OCI-LY7 (cell line): ENCODE measurements at regions not wholly inside any gene's neighbourhood (a gene's known extent, or its start where the extent isn't known, plus 50 kb on each side); places are given as distances from the start of the nearest gene placed in this dataset.
A peak's percentile ranks its signal among the peaks of the same experiment; 100 is the strongest.
"Not testable (repeated sequence)": the region's sequence is repeated elsewhere in the genome, so short reads cannot be mapped to it uniquely, and the experiment has no call there.

Source experiments
- BruUV-seq: library from RNA; stranded (reverse); fragments of 400-500 nt; replicated peaks from 2 replicates; lab custom pipeline; 2021; lab: Mats Ljungman, UMichigan
- CTCF ChIA-PET: fragments of 300-600 bp; sonication (Branson Sonifier 250); formaldehyde crosslinking; loops from one replicate; lab custom pipeline; 2022; ENCODE audit warnings: antibody characterized with exemption; ENCODE audit not compliant: unreplicated experiment; lab: Charles Lee
- POLR2A ChIA-PET: fragments of 300-600 bp; sonication (Branson Sonifier 250); formaldehyde crosslinking; loops from one replicate; lab custom pipeline; 2022; ENCODE audit warnings: antibody characterized with exemption; lab: Charles Lee
- DNase-seq: peaks from one replicate; pipeline ENCODE4 v3.0.0-alpha.2; 2015; ENCODE audit warnings: low spot score
- H2AFZ ChIP-seq: fragments of 200-600 bp; sonication (generic), shearing (Covaris generic); 2 replicates; pipeline ENCODE4 v1.6.1; 2014; ENCODE audit warnings: mild to moderate bottlenecking, antibody characterized with exemption, low read length, moderate library complexity
- H3K27ac ChIP-seq: fragments of 200-600 bp; sonication (generic); 2 replicates; pipeline ENCODE4 v1.5.1; 2014; ENCODE audit warnings: mixed run types, low read depth, mild to moderate bottlenecking, moderate library complexity, low read length, inconsistent platforms; ENCODE audit not compliant: poor library complexity, severe bottlenecking
- H3K36me3 ChIP-seq: fragments of 200-600 bp; sonication (generic); 2 replicates; pipeline ENCODE4 v1.6.1; 2014; ENCODE audit warnings: mild to moderate bottlenecking, antibody characterized with exemption, low read length, moderate library complexity, mixed read lengths; ENCODE audit not compliant: insufficient read depth
- H3K4me1 ChIP-seq: fragments of 200-600 bp; sonication (generic); 2 replicates; pipeline ENCODE4 v1.5.1; 2014; ENCODE audit warnings: mild to moderate bottlenecking, low read length; ENCODE audit not compliant: insufficient read depth, poor library complexity, severe bottlenecking
- H3K4me2 ChIP-seq: fragments of 200-600 bp; sonication (generic); 2 replicates; pipeline ENCODE4 v1.6.1; 2014; ENCODE audit warnings: mild to moderate bottlenecking, low read length
- H3K4me3 ChIP-seq: fragments of 200-600 bp; sonication (generic); 2 replicates; pipeline ENCODE4 v1.5.1; 2014; ENCODE audit warnings: mild to moderate bottlenecking, low read depth, low read length; ENCODE audit not compliant: poor library complexity, severe bottlenecking
- H3K79me2 ChIP-seq: fragments of 200-600 bp; sonication (generic); 2 replicates; pipeline ENCODE4 v1.6.1; 2016; ENCODE audit warnings: low read depth, mild to moderate bottlenecking, low read length, moderate library complexity, mixed read lengths; ENCODE audit not compliant: insufficient read depth
- H3K9me2 ChIP-seq: fragments of 200-600 bp; sonication (generic); 2 replicates; pipeline ENCODE4 v1.6.1; 2016; ENCODE audit warnings: mild to moderate bottlenecking, low read length, mixed read lengths; ENCODE audit not compliant: insufficient read depth
- H3K9me3 ChIP-seq: fragments of 200-600 bp; sonication (generic); 2 replicates; pipeline ENCODE4 v1.6.1; 2014; ENCODE audit warnings: mild to moderate bottlenecking, mixed run types, low read length, mixed read lengths
- H4K20me1 ChIP-seq: fragments of 200-600 bp; sonication (generic); 2 replicates; pipeline ENCODE4 v1.6.1; 2014; ENCODE audit warnings: mild to moderate bottlenecking, antibody characterized with exemption, low read length, moderate library complexity, mixed read lengths; ENCODE audit not compliant: insufficient read depth
- CTCF ChIP-seq: fragments of 200-600 bp; sonication (generic); conservative IDR thresholded peaks from 2 replicates; pipeline ENCODE4 v1.5.1; 2014; ENCODE audit warnings: mild to moderate bottlenecking, antibody characterized with exemption, low read length, moderate library complexity, mixed read lengths
- EZH2phosphoT487 ChIP-seq: fragments of 200-600 bp; sonication (generic); IDR thresholded peaks from 2 replicates; pipeline ENCODE4 v1.6.1; 2018; ENCODE audit warnings: low read depth, borderline replicate concordance, mild to moderate bottlenecking, mixed run types, antibody characterized with exemption, low read length, moderate library complexity, mixed read lengths
- intact Hi-C: fragments of 100-400 bp; cut with micrococcal nuclease; formaldehyde crosslinking; loops from one replicate; pipeline ENCODE4 v1.10.0; 2022; ENCODE audit not compliant: unreplicated experiment

GRCh38 chr16:54879681-54880080 lies 51.0 kb upstream of the IRX5 start:
- CTCF ChIA-PET = no interaction called here
- H3K9me2 ChIP-seq = no peaks in the 10 kb centered on the region
- TF ChIP-seq EZH2phosphoT487 (no peak), CTCF (no peak)
- no peaks in the 10 kb centered on the region for H3K9me3 ChIP-seq
- H3K27ac ChIP-seq = no peak overlapping the region
- no peak overlapping the region for H2AFZ ChIP-seq
- H3K79me2 ChIP-seq = no peaks in the 10 kb centered on the region
- intact Hi-C loops = no loop called here
- POLR2A ChIA-PET = no interaction called here
- DNase-seq = no peak
- no peaks in the 10 kb centered on the region for H3K36me3 ChIP-seq
- no TSS peak for BruUV-seq
- H3K4me3 ChIP-seq = no peak overlapping the region
- no peak overlapping the region for H3K4me2 ChIP-seq
- H3K4me1 ChIP-seq = peaks cover 17% of the 10 kb centered on the region
- no peaks in the 10 kb centered on the region for H4K20me1 ChIP-seq

- H3K9me2 ChIP-seq = no peaks in the 10 kb centered on the region
- no peaks in the 10 kb centered on the region for H3K9me3 ChIP-seq
- DNase-seq = no peak
- no peak overlapping the region for H3K4me3 ChIP-seq
- no peaks in the 10 kb centered on the region for H3K79me2 ChIP-seq
- H3K27ac ChIP-seq = no peak overlapping the region
- H3K36me3 ChIP-seq = no peaks in the 10 kb centered on the region
- intact Hi-C loops = no loop called here
- ChIA-PET CTCF (no interaction called here), POLR2A (interaction anchor here (0.6 kb wide), 1 partner anchor 17 kb away, joined by 4 read pairs; no protein-coding TSS in a partner anchor)
- H4K20me1 ChIP-seq = no peaks in the 10 kb centered on the region
- TF ChIP-seq EZH2phosphoT487 (no peak), CTCF (no peak)
- no TSS peak for BruUV-seq
- H3K4me2 ChIP-seq = no peak overlapping the region
- peaks cover 17% of the 10 kb centered on the region for H3K4me1 ChIP-seq
- no peak overlapping the region for H2AFZ ChIP-seq
Observed at GRCh38 chr16:54878301-54878700, 52.4 kb upstream of the IRX5 start.

DNA sequence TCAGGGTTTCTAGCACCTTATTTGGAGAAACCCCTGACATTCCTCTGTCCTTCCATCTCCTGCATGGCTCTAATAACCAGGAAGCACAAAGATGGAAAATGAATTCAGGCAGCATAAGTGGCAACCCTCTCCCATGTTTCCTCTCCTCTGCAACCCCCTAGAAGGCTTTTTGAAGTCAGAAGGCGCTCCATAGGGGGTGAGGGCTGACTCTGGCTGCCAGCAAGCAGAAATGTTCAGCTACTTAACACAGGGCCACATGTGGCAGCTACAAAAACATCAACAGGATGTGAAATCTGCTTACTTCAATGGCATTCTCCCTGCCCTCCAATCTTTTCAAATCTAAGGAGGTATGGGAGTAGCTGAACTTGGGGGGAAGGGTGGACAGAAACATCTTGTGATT lies 55.2 kb upstream of the IRX5 start:
- Histone ChIP-seq H3K27ac (no peak overlapping the region), H3K79me2 (no peaks in the 10 kb centered on the region), H3K4me3 (no peak overlapping the region), H3K9me3 (no peaks in the 10 kb centered on the region), H3K4me2 (no peak overlapping the region), H2AFZ (peak overlapping the region; percentile 51; the same call in 1 of the 2 replicates), H3K9me2 (no peaks in the 10 kb centered on the region), H4K20me1 (no peaks in the 10 kb centered on the region), H3K36me3 (no peaks in the 10 kb centered on the region), H3K4me1 (peaks cover 17% of the 10 kb centered on the region)
- no TSS peak for BruUV-seq
- TF ChIP-seq CTCF (no peak), EZH2phosphoT487 (no peak)
- POLR2A ChIA-PET = interaction anchor here (0.5 to 0.6 kb wide), 2 partner anchors 8 to 28 kb away, joined by 3 read pairs; no protein-coding TSS in a partner anchor
- DNase-seq = no peak
- intact Hi-C loops = no loop called here
- CTCF ChIA-PET = no interaction called here

- Histone ChIP-seq H2AFZ (peak overlapping the region; percentile 33; the same call in 1 of the 2 replicates), H3K4me1 (peaks cover 17% of the 10 kb centered on the region)
- H3K4me2 ChIP-seq, H3K36me3 ChIP-seq, H4K20me1 ChIP-seq, DNase-seq, H3K79me2 ChIP-seq, CTCF ChIA-PET, H3K9me2 ChIP-seq, H3K27ac ChIP-seq, H3K9me3 ChIP-seq, H3K4me3 ChIP-seq, intact Hi-C loops, BruUV-seq: not testable (repeated sequence)
- POLR2A ChIA-PET = interaction anchor here (1.0 to 1.5 kb wide), 3 partner anchors 9 to 55 kb away, joined by 3 to 6 read pairs (median 4); no protein-coding TSS in a partner anchor
Observed at GRCh38 chr16:54873716-54874373, 56.8 kb upstream of the IRX5 start.
